ENCODE measurements at regions not wholly inside any gene's neighbourhood (a gene's known extent, or its start where the extent isn't known, plus 50 kb on each side); places are given as distances from the start of the nearest gene placed in this dataset.

GRCh38 chr14:95466506-95466905 is 49.9 kb downstream of the SYNE3 start:
- DNase-seq (ENCODE audit: low spot score): no peak

GRCh38 chr14:95465936-95466335 is 50.5 kb downstream of the SYNE3 start:
- no peak for DNase-seq (ENCODE audit: low spot score)

DNA sequence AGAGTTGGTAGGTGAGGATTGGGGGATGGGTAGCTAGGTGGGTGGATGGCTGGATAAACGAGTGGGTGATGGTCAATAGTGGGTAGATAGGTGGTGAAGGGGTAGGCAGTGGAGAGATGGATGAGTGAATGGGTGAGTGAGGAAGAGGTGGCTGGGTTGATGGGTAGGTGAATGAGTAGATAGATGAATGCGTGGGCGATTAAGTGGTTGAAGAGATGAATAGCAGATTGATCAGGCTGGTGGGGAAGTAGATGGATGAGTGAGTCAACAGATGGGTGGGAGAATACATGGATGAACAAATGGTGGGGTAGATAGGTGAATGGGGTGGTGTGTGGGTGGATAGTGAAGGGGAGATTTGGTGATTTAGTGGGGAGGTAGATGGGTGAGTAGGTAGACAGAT is 51.1 kb downstream of the SYNE3 start:
- no peak for DNase-seq (ENCODE audit: low spot score)

DNA sequence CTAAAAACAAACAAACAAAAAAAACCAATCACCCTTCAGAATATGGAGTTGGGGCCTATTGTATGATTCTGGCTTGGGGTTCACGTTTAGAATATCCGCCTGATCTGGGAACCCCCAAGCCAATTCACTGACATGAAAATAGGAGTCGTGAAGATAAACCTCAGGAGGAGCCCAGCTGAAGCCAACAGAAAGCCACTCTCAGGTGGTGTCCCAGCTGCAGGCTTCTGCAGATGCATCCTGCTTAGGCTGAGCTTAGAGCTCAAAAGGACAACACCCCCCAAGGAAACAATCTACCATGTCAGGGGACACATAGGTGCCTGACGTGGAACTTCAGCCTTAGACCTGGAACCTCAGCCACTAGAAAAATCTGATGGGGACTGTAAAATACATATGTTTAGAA is 51.9 kb downstream of the SYNE3 start:
- DNase-seq (ENCODE audit: low spot score): peak; percentile 27

DNA sequence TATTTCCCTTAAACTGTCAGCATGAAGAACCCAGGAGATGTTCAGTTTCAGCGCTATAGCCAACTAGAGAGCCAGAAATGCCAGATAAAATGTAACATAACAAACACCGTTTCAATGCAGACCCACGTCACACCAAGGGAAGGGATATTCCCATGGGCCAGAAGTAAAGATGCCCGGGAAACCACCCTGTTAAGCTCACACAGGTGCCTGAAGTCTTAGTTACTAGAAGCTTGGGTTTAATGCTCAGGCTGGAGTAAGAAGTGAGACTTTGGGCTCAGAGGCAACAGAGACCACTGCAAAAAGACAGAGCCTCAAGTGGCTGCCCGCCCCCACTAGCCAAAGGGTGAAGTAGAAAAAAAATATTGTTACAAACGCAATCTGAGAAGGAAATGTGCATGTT is 52.3 kb downstream of the SYNE3 start:
- DNase-seq (ENCODE audit: low spot score): no peak

DNA sequence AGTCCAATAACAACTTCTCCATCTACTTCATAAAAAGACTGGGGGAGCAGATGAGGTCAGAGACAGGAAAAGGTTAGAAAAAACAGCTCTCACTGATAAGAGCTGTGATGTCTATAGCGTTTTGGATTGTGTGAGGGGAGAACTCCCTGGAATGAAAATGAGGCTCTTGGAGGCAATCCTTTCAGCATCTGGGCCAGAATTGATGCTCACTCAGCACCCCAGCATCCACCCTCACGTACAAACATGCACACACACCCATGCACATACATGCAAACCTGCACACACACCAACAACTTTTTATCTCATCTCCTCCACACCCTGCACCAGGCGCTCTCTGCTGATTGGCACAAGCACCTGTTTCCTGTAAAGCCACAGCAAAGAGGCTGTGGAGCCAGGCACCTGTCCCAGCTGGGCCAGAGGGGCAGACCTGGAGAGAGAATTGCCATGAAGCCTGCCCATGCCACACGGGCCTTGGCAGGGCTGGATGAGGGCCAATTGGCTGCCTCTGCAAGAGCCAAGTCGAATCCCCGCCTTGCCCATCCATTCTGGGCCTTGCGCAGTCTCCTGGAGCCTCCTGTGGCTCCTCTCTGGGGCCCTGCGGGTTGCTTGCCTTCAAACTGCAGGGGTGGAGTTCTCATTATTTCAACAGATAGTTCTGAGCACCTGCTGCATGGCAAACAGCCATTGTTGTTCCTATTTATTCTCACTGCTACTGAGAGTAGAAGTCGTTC is 53.1 kb downstream of the SYNE3 start:
- peak; percentile 72 for DNase-seq (ENCODE audit: low spot score)

- DNase-seq (ENCODE audit: low spot score): no peak
Observed at GRCh38 chr14:95462491-95462890, 54.0 kb downstream of the SYNE3 start.

- DNase-seq (ENCODE audit: low spot score): no peak
Observed at GRCh38 chr14:95460647-95461478, 55.6 kb downstream of the SYNE3 start.

DNA sequence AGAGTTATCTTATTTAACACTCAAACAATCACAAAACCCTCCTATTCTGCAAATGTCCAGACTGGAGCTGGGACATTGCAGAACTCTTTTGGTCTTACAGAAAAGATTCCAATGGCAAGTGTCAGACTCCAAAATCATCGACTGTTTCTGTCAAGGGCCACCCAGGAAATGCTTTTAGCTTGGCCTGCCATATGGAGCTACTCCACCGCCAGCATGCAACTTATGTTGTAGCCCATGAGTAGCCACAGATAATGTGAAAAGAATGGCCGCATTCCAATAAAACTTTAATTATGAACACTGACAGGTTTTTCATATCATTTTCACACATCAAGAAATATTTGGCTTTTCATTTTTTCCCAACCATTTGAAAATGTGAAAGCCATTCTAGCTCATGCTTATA is 57.5 kb downstream of the SYNE3 start:
- DNase-seq (ENCODE audit: low spot score): no peak

DNA sequence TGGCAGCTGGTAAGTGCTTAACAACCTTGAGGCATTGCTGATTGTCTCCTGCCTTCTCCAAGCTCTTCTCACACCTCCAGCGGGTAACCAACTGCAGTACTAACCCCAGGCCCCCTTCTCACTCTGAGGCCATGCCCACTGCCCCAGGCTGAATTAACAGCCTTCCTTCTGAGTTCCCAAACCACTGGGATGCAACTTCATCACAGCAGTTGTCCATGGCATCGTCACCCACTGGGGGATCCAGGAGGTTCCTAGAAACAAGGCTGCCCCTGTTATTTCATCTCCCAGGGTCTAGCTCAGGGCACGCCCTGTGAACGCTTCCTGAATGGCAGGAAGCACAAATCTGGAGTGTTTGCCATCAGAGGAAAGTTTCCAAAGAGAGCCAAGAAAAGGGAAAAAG is 58.0 kb downstream of the SYNE3 start:
- no peak for DNase-seq (ENCODE audit: low spot score)

DNA sequence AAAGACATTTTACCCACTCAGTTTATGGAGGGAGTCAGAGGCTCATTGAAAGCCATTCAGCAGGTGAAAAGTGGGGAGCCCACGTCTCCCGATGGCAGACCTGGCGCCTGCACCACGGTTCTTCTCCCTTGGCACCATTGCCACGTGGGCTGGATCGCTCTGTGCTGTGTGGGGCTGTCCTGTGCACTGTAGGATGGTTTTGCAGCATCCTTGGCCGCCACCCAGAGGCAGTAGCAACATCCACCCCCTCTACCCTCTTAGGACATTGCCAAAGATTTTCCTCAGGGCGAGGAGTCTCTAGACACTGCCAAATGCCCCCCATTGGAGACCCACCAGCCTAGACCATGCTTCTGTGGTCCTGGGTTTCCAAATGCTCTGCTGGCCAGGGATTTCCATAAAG is 60.2 kb downstream of the SYNE3 start:
- no peak for DNase-seq (ENCODE audit: low spot score)

DNA sequence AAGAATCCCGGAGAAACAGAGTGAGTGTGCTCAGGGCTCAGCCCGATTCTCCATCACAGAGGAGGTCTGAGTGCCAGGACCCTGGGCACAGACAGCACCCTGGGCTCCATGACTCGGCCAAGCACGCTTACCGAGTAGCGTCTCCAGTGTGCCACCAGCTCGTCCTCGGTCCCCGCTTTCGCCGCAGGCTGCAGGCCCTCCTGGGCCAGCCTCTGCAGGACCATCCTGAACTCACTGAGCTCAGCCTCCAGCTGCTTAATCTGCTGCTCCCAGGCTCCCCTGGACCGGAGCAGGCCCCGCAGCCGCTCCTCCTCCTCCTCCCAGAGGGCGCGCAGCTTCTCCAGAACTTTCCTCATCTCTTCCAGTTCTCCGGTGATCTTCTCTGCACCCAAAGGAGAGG is 61.2 kb downstream of the SYNE3 start:
- DNase-seq (ENCODE audit: low spot score): no peak

- DNase-seq (ENCODE audit: low spot score): no peak
Observed at GRCh38 chr14:95453713-95453980, 62.8 kb downstream of the SYNE3 start.

DNA sequence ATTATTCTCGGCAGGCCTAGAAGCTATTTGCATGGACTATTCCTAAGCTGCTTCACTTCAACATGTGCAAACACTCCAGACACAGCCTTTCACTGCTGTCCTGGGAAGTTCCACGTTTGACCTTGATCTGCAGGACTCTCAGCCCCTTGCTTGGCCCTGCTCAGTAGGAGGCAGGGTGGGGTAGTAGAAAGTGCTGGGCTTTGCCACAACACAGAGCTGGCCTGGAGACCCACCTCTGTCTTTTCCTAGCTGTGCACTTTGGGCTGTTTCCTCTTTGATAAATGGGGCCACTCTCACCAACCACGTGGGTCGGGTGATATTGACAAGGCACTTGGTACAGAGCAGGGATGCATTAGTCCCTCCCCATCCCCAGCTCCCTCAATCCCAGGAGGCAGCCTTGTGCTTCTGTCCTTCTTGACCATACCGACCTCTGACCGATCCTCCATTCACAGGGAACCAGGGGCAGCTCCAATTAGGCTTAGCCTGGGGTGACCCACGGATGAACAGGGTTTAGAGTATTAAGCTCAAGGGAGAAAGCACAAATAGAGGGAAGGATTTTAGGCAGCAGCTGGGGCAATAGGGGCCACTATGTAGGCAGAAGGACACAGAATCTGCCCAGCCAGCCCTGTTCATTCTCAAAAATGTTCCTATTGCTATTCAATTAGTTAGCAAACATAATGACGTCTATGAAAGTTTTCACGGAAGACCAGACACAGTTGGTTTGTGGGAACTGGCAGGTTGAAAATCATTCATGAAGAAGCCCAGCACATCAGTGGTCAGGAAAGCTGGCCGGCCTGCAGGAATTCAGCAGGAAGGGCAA is 63.3 kb downstream of the SYNE3 start:
- no peak for DNase-seq (ENCODE audit: low spot score)

- no peak for DNase-seq (ENCODE audit: low spot score)
Observed at GRCh38 chr14:95452176-95452892, 64.1 kb downstream of the SYNE3 start.

- DNase-seq (ENCODE audit: low spot score): no peak
Observed at GRCh38 chr14:95449131-95449530, 67.3 kb downstream of the SYNE3 start.

GRCh38 chr14:95446470-95446869 is 70.0 kb downstream of the SYNE3 start:
- no peak for DNase-seq (ENCODE audit: low spot score)

GRCh38 chr14:95445676-95446075 is 70.8 kb downstream of the SYNE3 start:
- no peak for DNase-seq (ENCODE audit: low spot score)

DNA sequence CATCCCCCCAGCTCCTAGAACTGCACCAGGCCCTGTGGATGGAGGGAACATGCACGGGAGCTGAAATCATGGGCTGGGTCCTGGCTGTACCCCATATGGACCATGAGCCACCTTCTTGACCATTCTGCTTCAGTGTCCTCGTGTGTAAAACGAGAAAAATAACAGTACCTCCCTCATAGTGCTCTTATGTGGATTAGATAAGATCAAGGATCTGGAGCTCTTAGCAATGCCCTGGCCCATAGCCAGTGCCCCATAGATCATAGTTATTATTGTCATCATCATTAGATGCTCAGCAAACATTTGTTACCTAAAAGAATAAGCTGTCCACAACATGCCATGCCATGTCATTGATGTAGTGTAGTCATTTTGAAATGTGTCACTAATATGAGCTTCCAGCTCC is 71.3 kb downstream of the SYNE3 start:
- no peak for DNase-seq (ENCODE audit: low spot score)

DNA sequence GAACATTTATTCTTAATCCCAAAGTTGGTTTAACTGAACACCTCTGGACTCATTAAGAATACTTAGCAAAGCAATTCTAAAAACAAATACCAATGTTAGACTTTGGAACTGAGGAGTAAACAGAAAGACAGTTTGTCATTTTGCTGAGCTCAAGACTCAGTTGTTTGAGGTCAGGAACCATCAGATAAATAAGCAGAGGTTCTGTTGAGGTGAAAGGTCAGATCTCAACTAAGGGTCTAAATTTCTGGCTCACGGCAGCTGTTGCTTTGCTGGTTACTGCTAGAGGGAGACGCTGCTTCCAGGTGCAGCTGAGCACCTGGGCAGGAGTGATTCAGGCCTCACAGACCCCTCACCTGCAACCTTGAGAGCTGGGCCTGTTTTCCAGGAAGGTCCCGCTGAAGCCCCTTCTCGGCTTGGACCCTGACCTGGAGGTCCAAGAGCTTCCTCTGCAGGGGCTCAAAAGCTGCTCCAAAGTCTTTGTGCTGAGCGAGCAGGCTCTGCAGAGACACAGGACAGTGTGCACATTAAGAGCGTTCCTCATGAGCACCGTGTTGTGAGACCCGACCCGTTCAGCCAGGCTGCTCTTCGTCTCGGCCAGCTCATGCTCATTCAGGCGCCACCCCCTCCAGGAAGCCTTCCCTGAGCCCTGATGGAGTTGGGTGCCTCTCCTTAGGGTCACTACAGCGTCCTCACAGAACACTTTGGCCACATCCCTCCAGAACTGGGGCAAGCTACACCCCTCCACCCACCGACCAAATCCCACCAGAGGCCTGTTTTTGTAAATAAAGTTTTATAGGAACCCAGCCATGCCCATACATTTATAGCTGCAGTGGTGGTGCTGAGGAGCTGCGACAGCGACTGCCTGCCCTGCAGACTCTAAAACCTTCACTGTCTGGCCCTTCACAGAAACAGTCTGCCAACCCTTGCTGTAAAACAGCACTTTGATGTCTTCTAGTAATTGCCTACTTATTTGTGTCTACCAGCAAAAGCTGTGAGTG is 72.0 kb downstream of the SYNE3 start:
- DNase-seq (ENCODE audit: low spot score): no peak

GRCh38 chr14:95442633-95443021 is 73.8 kb downstream of the SYNE3 start:
- peak; percentile 74 for DNase-seq (ENCODE audit: low spot score)

Measured in CD4-positive, alpha-beta T cell treated with Interleukin-6 at 100 ng/mL for 8 hours (primary cell).